HG02885 (cell line): ENCODE measurements at regions not wholly inside any gene's neighbourhood (a gene's known extent, or its start where the extent isn't known, plus 50 kb on each side); places are given as distances from the start of the nearest gene placed in this dataset.
"Not testable (repeated sequence)": the region's sequence is repeated elsewhere in the genome, so short reads cannot be mapped to it uniquely, and the experiment has no call there.

Source experiments
- ATAC-seq: cut with Tn5 transposase; IDR thresholded peaks from one replicate; pipeline ENCODE4 v1.9.1; 2021; ENCODE audit warnings: mild to moderate bottlenecking; ENCODE audit not compliant: unreplicated experiment, poor library complexity

DNA sequence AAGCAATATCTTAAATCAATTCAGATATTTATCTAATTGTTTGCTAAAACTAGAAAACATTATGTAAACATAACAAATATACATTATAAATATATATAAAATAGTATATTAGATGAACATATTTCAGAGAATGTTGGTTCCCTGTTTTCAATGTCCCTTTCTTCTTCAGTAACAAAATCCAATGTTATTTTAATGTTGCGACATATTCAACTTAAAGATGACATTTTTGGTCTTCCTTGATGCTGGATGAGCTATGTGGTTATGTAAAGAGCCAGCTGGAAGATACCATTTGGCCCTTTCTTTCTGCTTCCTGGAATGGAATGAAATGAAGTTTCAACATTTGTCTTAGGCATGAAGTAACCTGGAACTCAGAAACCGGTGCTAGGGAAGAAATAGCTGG, 668.1 kb upstream of the CDH6 start:
- ATAC-seq: no peak

DNA sequence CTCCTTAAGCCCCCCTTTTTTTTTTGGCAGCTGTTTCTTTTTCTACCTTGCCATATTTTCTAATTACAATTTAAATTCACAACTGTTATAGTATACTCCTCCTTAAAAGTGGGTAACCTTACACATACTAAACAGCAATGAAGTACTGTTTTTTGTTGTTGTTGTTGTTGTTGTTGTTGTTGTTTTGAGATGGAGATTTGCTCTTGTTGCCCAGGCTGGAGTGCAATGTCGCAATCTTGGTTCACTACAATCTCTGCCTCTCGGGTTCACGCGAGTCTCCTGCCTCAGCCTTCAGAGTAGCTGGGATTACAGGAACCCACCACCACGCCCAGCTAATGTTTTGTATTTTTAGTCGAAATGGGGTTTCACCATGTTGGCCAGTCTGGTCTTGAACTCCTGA, 669.1 kb upstream of the CDH6 start:
- no peak for ATAC-seq

DNA sequence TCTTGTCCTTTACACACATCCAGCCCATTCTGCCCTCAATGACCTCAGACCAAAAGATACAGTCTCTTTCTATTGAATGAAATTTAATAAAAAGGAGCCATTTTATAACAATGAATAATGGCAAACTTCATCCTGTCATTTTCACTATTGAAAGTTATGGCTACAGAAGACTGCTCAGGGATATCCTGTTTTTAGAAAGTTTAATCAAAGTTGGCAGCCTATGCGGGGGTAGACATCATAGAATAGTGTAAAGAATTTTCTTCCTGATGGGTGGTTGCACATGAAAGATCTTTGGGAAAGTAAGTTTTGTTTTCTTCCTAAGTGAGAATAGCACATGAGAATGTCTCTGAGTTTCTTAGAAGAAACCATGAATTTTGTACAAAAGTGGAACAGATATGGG, 670.4 kb upstream of the CDH6 start:
- no peak for ATAC-seq

DNA sequence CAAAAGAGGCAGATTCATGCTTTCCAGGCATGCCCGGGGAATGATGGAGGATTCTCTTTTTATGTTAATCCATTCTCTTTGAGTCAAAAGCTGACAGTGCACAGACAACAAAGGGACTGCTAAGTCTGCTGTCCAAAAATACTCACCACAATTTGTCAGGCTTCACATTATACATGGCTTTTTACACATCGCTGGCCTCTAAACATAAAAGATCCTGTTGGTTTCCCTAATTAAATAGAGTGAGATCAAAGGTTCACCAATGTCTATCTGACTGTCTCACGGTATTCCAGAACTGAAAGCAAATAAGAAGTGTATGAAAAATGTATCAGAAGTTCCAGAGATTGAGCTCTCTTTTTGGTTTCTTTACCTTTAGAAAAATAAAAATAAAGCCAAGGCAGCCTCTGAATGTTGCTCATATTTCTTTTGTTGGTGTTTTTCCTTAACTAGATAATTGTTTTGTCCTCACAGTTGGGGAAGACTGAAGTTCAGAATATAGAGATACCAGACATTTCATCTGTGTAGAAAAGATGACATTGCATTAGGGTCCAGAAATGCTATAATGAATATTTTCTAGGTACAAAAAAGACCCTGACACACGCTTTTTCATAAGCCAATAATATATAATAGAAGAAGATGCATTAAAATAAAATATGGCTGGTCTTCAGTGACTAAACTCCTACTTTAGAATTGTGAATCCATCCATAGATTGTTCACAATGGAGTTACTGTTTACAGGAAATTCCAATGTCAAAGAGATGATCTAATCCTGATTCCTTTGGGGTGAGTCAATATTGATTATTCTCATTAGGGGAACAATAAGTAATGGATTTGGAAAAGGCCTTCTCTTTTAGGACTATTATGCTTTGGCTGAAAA, 688.2 kb upstream of the CDH6 start:
- ATAC-seq: no peak

DNA sequence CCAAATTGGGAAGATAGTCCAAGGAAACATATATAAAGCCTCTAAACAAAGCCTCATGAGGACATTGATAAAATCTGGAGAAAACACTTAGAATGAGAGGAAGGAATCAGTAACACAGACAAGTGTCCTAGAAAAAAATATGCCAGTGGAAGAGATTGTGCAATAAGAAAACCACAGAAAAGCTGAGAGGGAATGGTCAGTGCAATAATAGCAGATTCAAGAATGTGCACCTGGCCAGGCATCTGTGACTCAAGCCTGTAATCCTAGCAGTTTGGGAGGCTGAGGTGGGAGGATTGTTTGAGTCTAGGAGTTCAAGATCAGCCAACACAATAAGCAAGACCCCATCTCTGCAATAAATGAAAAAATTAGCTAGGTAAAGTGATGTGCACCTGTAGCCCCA, 691.2 kb upstream of the CDH6 start:
- no peak for ATAC-seq

DNA sequence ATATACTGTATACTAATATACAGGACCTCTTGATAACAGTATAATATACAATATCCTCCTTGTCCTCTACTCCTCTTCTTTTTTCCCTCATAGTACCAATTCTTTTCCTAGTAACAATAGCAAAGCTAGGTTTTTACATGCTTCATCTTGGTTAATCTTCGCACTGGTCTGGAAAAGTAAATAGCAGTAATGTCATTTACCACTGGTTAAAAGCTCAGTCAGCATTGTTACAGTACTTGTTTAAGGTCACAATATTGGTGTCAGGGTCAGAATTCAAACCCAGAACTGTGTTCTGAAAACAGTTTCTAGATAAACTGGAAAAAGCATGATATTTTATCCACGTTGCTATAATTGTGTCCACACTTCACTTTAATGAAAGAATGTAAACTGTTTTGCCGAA, 692.4 kb upstream of the CDH6 start:
- no peak for ATAC-seq

DNA sequence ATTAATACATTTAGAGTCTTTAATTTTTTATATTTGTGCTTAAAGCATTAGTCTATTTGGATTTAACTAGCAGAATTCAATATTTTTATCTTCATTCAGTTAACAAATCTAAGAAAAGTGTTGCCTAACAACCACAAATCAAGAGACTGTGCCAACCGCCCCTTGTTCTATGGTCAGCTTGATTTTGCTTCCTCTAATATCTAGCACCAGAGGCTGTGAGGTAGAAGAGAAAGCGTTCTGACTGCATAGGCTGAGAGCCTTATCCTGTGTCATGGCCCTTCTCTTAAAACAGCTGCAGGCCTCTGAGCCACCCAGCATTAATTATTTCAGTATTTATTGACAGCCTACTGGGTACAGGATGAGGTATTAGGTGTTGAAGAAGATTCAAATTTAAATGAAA, 693.0 kb upstream of the CDH6 start:
- ATAC-seq: no peak

DNA sequence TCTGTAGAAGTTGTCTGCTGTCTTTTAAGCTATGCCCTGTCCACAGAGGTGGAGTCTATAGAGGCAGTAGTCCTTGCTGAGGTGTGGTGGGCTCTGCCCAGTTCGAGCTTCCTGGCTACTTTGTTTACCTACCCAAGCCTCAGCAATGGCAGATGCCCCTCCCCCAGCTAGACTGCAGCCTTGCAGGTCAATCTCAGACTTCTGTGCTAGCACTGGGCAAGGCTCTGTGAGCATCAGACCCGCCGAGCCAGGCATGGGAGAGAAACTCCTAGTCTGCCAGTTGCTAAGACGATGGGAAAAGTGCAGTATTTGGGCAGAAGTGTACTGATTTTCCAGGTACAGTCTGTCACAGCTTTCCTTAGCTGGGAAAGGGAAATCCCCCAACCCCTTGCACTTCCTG, 694.1 kb upstream of the CDH6 start:
- no peak for ATAC-seq

DNA sequence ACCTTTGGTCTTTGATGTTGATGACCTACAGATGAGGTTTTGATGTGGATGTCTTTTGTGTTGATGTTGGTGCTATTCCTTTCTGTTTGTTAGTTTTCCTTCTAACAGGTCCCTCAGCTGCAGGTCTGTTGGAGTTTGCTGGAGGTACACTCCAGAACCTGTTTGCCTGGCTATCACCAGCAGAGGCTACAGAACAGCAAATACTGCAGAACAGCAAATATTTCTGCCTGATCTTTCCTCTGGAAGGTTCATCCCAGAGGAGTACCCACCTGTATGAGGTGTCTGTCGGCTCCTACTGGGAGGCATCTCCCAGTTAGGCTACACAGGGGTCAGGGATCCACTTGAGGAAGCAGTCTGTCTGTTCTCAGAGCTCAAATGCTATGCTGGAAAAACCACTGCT, 694.5 kb upstream of the CDH6 start:
- ATAC-seq: no peak

DNA sequence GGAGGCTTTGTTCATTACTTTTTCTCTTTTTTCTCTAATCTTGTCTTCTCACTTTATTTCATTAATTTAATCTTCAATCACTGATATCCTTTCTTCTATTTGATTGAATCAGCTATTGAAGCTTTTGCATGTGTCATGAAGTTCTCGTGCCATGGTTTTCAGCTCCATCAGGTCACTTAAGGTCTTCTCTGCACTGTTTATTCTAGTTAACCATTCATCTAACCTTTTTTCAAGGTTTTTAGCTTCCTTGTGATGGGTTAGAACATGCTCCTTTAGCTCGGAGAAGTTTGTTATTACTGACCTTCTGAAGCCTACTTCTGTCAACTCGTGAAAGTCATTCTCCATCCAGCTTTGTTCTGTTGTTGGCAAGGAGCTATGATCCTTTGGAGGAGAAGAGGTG, 695.0 kb upstream of the CDH6 start:
- ATAC-seq: not testable (repeated sequence)

DNA sequence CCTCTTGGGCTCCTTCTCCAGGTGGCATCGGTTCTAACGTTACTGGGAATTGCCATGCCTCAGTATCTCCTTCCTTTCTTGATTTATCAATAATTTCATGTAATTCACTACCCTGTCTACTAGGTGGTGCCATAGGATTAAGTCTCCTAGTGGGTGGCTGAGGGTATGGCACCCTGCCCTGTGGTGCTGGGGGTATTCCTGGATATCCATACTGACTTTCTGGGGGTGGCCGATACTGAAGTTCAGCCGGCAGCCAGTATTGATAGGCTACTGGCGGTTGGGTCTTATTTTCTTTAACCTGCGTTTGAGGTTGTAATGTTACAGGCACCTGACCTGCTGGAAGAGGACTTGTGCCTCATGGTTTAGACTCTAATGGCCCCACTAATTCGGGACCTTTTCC, 699.4 kb upstream of the CDH6 start:
- ATAC-seq: not testable (repeated sequence)

DNA sequence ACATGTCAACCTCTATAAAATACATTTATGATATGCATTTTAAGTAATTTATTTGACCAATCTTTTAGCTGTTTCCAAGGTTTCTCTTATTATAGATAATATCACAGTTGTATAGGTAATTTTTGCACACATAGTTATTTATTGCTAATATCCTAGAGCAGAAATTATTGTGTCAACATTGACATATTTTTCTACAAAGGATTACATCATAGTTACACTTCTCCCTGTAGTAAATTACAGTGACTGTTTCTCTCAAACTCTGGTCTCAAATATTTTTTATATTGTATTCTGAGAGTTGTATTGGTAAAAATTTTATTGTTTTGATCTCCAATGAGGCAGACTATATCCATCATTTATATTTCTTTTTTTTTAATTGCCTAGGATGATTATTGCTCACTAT, 714.4 kb upstream of the CDH6 start:
- no peak for ATAC-seq

DNA sequence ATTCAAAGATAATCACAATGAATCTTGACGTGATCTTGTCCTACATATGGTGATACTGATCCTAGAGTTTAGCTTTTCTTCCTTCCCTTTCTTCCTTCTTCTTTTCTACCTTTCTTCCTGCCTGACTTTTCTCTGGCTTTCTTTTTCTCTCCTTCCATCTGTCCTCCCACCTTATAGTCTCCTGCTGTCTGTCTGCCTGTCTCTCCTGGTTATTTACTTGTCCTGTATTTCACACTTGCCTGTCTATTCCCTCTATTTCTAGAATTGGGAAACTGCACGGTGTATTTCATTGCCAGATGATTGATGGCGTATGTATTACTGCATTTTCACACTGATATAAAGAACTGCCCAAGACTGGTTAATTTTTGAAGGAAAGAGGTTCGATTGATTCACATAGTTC, 718.1 kb upstream of the CDH6 start:
- no peak for ATAC-seq

DNA sequence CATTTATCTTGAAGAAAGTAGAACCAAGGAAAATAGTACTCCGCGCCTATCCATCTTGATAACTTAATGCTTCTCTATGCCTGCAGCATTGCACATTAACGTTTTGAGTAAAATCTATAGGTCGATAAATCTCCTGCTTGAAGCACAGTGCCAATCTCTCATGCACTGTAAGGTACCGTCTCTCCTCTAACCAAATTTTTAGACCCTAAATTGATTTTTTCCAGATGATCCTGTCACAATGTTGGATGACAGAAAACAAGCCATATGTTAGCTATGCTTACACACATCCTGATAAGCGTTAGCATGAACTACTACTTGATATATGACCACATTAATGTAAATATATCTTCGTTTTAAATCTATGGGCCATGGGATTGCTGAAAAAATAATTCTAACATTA, 723.8 kb upstream of the CDH6 start:
- ATAC-seq: no peak

DNA sequence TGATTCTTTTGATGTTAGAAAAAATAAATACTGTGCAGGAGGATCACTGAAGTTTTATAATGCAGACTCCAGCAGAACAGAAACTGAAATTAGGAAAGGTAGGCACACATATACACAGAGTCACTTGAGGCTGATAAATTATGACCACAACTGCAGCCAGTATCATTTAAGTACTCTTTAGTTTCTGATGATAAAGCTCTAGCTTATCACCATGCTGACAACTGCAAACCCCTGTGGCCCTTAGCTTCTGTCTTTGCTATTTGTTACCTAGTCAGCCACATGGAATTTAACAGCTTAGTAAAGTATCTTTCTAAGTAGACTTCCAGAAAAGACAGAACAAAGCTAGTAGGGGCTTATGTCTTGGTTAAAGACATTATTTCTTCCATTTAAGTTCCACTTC, 734.8 kb upstream of the CDH6 start:
- ATAC-seq: no peak

DNA sequence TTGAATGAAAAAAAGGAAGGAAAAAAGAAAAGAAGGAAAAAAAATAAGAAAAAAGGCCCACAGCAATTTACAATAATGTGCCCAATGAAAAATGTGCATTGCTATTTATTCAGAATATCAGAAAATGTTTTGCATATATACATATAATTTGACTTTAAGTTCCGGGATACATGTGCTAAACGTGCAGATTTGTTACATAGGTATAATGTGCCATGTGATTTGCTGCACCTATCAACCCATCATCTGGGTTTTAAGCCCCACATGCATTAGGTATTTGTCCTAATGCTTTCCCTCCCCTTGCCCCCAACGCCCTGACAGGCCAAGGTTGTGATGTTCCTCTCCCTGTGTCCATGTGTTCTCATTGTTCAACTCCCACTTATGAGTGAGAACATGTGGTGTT, 738.0 kb upstream of the CDH6 start:
- ATAC-seq: not testable (repeated sequence)

DNA sequence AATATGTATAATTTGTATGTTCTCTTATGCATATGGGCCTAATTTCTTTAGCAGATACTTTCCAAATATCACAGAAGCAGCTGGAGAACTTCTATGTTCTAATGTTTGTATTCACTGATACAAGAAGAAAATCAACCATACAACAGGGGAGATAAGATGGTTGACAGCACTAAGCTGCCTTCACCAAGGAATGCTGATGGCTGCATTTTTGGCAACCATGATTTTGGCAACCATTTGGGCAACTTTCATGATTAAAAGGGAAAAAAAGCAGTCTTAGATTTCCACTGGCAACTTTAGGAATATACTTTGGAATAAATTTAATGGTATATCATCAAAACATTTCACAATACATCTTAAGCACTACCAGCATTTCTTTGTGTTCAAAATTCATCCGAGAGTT, 740.3 kb upstream of the CDH6 start:
- no peak for ATAC-seq

DNA sequence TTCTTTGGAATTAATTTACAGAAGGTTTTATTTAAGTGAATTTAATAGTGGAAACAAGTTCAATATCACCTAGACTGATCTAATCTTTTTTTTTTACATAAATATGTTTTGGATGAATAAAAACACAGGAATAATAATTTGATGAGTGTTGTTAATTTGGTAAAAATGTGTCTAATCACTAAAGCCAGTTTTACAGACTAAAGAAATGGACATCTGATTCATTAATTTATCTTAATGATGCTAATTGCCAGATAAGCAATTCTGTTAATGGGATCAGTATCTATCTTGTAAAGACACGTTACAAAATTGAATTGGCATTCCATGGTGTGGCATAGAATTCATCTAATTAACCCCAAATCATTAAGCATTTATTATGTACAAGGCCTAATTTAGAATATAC, 743.3 kb upstream of the CDH6 start:
- ATAC-seq: no peak

DNA sequence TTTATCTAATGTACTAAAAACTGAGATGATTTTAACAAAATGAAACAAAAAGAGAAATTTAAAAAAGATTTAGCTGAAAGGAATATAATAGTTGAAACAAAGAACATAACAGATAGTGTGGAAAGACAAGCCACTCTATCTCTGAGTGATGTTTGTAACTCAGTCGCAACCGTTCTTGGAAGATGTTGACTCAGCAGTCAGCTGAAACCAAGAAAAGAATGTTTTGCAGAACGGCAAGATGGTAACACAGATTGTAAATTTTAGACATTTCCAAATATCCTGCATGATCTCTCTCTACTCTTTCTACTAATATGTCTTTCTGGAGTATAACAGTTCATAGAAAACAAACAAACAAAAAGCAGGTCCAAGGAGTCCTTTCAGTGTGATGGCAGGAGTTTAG, 746.1 kb upstream of the CDH6 start:
- ATAC-seq: no peak

DNA sequence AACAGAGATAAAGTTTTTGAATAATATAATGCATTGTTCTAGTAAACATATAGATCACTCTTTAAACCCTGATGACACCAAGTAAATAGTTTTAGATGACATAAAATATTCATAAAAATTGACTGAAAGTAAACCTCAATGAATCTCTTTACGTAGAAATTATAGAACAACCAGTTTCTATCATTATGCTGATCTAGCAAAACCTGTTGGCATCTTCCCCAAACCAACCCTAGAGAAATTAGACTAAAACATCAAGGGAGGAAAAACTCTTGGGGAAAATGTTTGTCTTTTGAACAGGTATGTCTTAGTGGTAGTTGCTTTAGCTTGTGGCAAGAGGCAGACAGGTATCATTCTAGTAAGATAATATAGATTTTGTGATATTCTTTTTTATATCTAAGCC, 747.0 kb upstream of the CDH6 start:
- ATAC-seq: no peak

DNA sequence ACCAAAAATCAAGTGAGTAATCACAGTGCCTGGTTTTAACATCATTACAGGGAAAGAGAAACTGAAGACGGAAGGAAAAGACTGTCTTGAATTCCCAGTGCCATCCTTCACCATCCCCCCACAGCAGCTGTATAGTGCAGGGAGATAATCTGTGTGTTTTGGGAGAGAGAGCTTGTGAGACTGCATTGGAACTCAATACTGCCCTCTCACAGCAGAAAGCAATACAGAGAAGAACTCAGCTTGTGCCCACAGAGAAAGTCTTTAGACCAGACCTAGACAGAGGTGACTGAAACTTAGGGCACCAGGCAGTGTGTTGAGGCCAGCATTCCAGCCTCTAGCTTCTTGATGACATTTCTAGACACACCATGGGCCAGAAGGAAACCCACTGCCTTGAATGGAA, 754.7 kb upstream of the CDH6 start:
- no peak for ATAC-seq

DNA sequence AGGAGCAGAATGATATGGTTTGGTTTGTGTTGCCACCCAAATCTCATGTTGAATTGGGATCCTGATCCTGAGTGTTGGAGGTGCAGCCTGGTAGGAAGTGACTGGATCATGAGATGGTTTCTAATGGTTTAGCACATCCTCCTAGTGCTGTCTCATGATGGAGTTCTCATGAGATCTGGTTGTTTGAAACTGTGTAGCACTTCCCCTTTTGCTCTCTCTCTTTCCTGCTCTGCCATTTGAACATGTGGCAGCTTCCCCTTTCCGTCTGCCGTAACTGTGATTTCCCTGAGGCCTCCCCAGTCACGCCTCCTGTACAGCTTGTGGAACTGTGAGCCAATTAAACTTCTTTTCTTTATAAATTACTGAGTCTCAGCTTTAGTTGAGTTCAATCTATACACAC, 756.8 kb upstream of the CDH6 start:
- no peak for ATAC-seq
